Smooth muscle cell (in vitro differentiated cells): ENCODE measurements at regions not wholly inside any gene's neighbourhood (a gene's known extent, or its start where the extent isn't known, plus 50 kb on each side); places are given as distances from the start of the nearest gene placed in this dataset.
A peak's percentile ranks its signal among the peaks of the same experiment; 100 is the strongest.

Experiments
- DNase-seq: peaks from one replicate; lab custom pipeline; 2025; ENCODE audit not compliant: unreplicated experiment; lab: John Stamatoyannopoulos, UW
- H2AFZ ChIP-seq: fragments of 200-600 bp; sonication (generic); 2 replicates; pipeline ENCODE4 v1.6.0; 2016; ENCODE audit warnings: antibody characterized with exemption, low read depth, mild to moderate bottlenecking
- H3F3A ChIP-seq: fragments of 200-600 bp; sonication (generic); 2 replicates; pipeline ENCODE4 v1.6.0; 2017; ENCODE audit warnings: antibody characterized with exemption, low read depth
- H3K27ac ChIP-seq: fragments of 200-600 bp; sonication (generic); 2 replicates; pipeline ENCODE4 v1.5.1; 2016; ENCODE audit warnings: low read depth, mild to moderate bottlenecking
- H3K27me3 ChIP-seq: fragments of 200-600 bp; sonication (generic); 2 replicates; pipeline ENCODE4 v1.6.1; 2016; ENCODE audit warnings: low read depth, mild to moderate bottlenecking
- H3K36me3 ChIP-seq: fragments of 200-600 bp; sonication (generic); 2 replicates; pipeline ENCODE4 v1.5.1; 2016; ENCODE audit warnings: low read depth
- H3K4me1 ChIP-seq: fragments of 200-600 bp; sonication (generic); 2 replicates; pipeline ENCODE4 v1.5.1; 2016; ENCODE audit warnings: low read depth
- H3K4me2 ChIP-seq: fragments of 200-600 bp; sonication (generic); 2 replicates; pipeline ENCODE4 v1.6.0; 2016; ENCODE audit warnings: mild to moderate bottlenecking
- H3K4me3 ChIP-seq: fragments of 200-600 bp; sonication (generic); 2 replicates; pipeline ENCODE4 v1.5.1; 2016; ENCODE audit warnings: mild to moderate bottlenecking
- H3K79me2 ChIP-seq: fragments of 200-600 bp; sonication (generic); 2 replicates; pipeline ENCODE4 v1.6.0; 2016; ENCODE audit warnings: low read depth, mild to moderate bottlenecking
- H3K9ac ChIP-seq: fragments of 200-600 bp; sonication (generic); 2 replicates; pipeline ENCODE4 v1.6.0; 2016; ENCODE audit warnings: low read depth
- H3K9me3 ChIP-seq: fragments of 200-600 bp; sonication (generic); replicated peaks from 2 replicates; pipeline ENCODE4 v1.5.1; 2016; ENCODE audit warnings: low read depth
- H4K20me1 ChIP-seq: fragments of 200-600 bp; sonication (generic); 2 replicates; pipeline ENCODE4 v1.6.0; 2016; ENCODE audit warnings: low read depth
- CTCF ChIP-seq: fragments of 200-600 bp; sonication (generic); IDR thresholded peaks from 2 replicates; pipeline ENCODE4 v1.5.1; 2017; ENCODE audit warnings: borderline replicate concordance, mild to moderate bottlenecking, antibody characterized with exemption; ENCODE audit not compliant: insufficient read depth, poor library complexity, severe bottlenecking
- WGBS: methylation state at CpG from one replicate; pipeline ENCODE4 v1.1.7; 2016; ENCODE audit warnings: low lambda C conversion rate; 5-methylcytosine and 5-hydroxymethylcytosine counted together

GRCh38 chr12:58548801-58549200 is 371.5 kb downstream of the LRIG3 start:
- H3K79me2 ChIP-seq = no peaks in the 10 kb centered on the region
- H3K27ac ChIP-seq = no peak overlapping the region
- WGBS = 94% methylated on average over 3 of the region's 3 CpGs
- H3K27me3 ChIP-seq = no peaks in the 10 kb centered on the region
- no peaks in the 10 kb centered on the region for H3F3A ChIP-seq
- no peaks in the 10 kb centered on the region for H3K36me3 ChIP-seq
- no peak overlapping the region for H3K4me2 ChIP-seq
- TF ChIP-seq CTCF = no peak
- no peak overlapping the region for H3K4me3 ChIP-seq
- no peak overlapping the region for H3K9ac ChIP-seq
- H2AFZ ChIP-seq = no peak overlapping the region
- H3K4me1 ChIP-seq = no peaks in the 10 kb centered on the region
- no peaks in the 10 kb centered on the region for H4K20me1 ChIP-seq
- H3K9me3 ChIP-seq = no peaks in the 10 kb centered on the region
- no peak for DNase-seq

- Histone ChIP-seq H3F3A (no peaks in the 10 kb centered on the region), H3K4me3 (no peak overlapping the region), H4K20me1 (no peaks in the 10 kb centered on the region), H3K79me2 (no peaks in the 10 kb centered on the region), H3K36me3 (no peaks in the 10 kb centered on the region), H3K27ac (no peak overlapping the region), H3K27me3 (peaks cover 3% of the 10 kb centered on the region), H2AFZ (no peak overlapping the region), H3K4me1 (peaks cover 5% of the 10 kb centered on the region), H3K9ac (no peak overlapping the region), H3K9me3 (no peaks in the 10 kb centered on the region), H3K4me2 (no peak overlapping the region)
- no peak for DNase-seq
- WGBS = 91% methylated on average over 5 of the region's 5 CpGs
- no peak for TF ChIP-seq CTCF
Measured at GRCh38 chr12:58554522-58555157, 365.7 kb downstream of the LRIG3 start.

- Histone ChIP-seq H3K4me2 (no peak overlapping the region), H3K9me3 (no peaks in the 10 kb centered on the region), H3K27ac (no peak overlapping the region), H3K79me2 (no peaks in the 10 kb centered on the region), H3K36me3 (no peaks in the 10 kb centered on the region), H3F3A (no peaks in the 10 kb centered on the region), H4K20me1 (no peaks in the 10 kb centered on the region), H2AFZ (peak overlapping the region; percentile 41), H3K27me3 (peaks cover 3% of the 10 kb centered on the region), H3K4me1 (peaks cover 5% of the 10 kb centered on the region), H3K4me3 (no peak overlapping the region), H3K9ac (no peak overlapping the region)
- no peak for DNase-seq
- TF ChIP-seq CTCF = no peak
- 51% methylated on average over 3 of the region's 3 CpGs for WGBS
Measured at GRCh38 chr12:58557171-58557570, 363.1 kb downstream of the LRIG3 start.

GRCh38 chr12:58557661-58558060 is 362.6 kb downstream of the LRIG3 start:
- no peaks in the 10 kb centered on the region for H4K20me1 ChIP-seq
- no peaks in the 10 kb centered on the region for H3K36me3 ChIP-seq
- no peaks in the 10 kb centered on the region for H3F3A ChIP-seq
- no peak overlapping the region for H3K9ac ChIP-seq
- H3K9me3 ChIP-seq = no peaks in the 10 kb centered on the region
- DNase-seq = no peak
- H2AFZ ChIP-seq = peak overlapping the region; percentile 41
- no peaks in the 10 kb centered on the region for H3K79me2 ChIP-seq
- WGBS = 98% methylated on average over 1 of the region's 1 CpG
- no peak overlapping the region for H3K4me3 ChIP-seq
- H3K27me3 ChIP-seq = peaks cover 3% of the 10 kb centered on the region
- no peak for TF ChIP-seq CTCF
- peaks cover 5% of the 10 kb centered on the region for H3K4me1 ChIP-seq
- no peak overlapping the region for H3K4me2 ChIP-seq
- H3K27ac ChIP-seq = no peak overlapping the region
